Astrocyte (in vitro differentiated cells and primary cell): ENCODE measurements at regions not wholly inside any gene's neighbourhood (a gene's known extent, or its start where the extent isn't known, plus 50 kb on each side); places are given as distances from the start of the nearest gene placed in this dataset.

Experiments used
- DNase-seq: peaks from one replicate; pipeline ENCODE4 v3.0.0-alpha.2; 2010; ENCODE audit warnings: low read depth
- FAIRE-seq: peaks from 2 replicates; lab custom pipeline; 2011; peaks lifted over from hg19 to GRCh38; lab: Jason Lieb, UNC
- H2AFZ ChIP-seq: 2 replicates; pipeline ENCODE4 v1.6.0; 2012; ENCODE audit warnings: low read depth, low read length, inconsistent platforms
- H3K27ac ChIP-seq: 2 replicates; pipeline ENCODE4 v1.5.1; 2011; ENCODE audit warnings: low read depth, low read length, inconsistent platforms
- H3K27me3 ChIP-seq: 2 replicates; pipeline ENCODE4 v1.6.0; 2011; ENCODE audit warnings: low read length, inconsistent platforms; ENCODE audit not compliant: insufficient read depth
- H3K36me3 ChIP-seq: 2 replicates; pipeline ENCODE4 v1.5.1; 2011; ENCODE audit warnings: low read length, inconsistent platforms; ENCODE audit not compliant: insufficient read depth
- H3K4me1 ChIP-seq: 2 replicates; pipeline ENCODE4 v1.5.1; 2011; ENCODE audit warnings: low read length, inconsistent platforms; ENCODE audit not compliant: insufficient read depth
- H3K4me2 ChIP-seq: 2 replicates; pipeline ENCODE4 v1.6.0; 2012; ENCODE audit warnings: low read length, inconsistent platforms
- H3K4me3 ChIP-seq: 2 replicates; pipeline ENCODE4 v1.5.1; 2011; ENCODE audit warnings: low read depth, mild to moderate bottlenecking, low read length, inconsistent platforms; ENCODE audit not compliant: insufficient read depth
- H3K79me2 ChIP-seq: 2 replicates; pipeline ENCODE4 v1.6.0; 2012; ENCODE audit warnings: mild to moderate bottlenecking, low read length, inconsistent platforms; ENCODE audit not compliant: insufficient read depth
- H3K9ac ChIP-seq: 2 replicates; pipeline ENCODE4 v1.6.0; 2012; ENCODE audit warnings: mild to moderate bottlenecking, low read length, inconsistent platforms
- H3K9me3 ChIP-seq: 2 replicates; pipeline ENCODE4 v1.5.1; 2012; ENCODE audit warnings: low read depth, mild to moderate bottlenecking, low read length, inconsistent platforms; ENCODE audit not compliant: insufficient read depth
- H4K20me1 ChIP-seq: 2 replicates; pipeline ENCODE4 v1.6.0; 2012; ENCODE audit warnings: low read length, inconsistent platforms; ENCODE audit not compliant: insufficient read depth
- H3K27ac Mint-ChIP-seq: one replicate; pipeline ENCODE4 v1.8.0; 2021; ENCODE audit warnings: mild to moderate bottlenecking, mixed read lengths; ENCODE audit not compliant: unreplicated experiment
- H3K27me3 Mint-ChIP-seq: one replicate; pipeline ENCODE4 v1.8.0; 2021; ENCODE audit warnings: low read depth, mixed read lengths; ENCODE audit not compliant: unreplicated experiment
- H3K36me3 Mint-ChIP-seq: one replicate; pipeline ENCODE4 v1.8.0; 2021; ENCODE audit warnings: low read depth, mixed read lengths; ENCODE audit not compliant: unreplicated experiment
- H3K4me1 Mint-ChIP-seq: one replicate; pipeline ENCODE4 v1.8.0; 2021; ENCODE audit warnings: low read depth, mixed read lengths; ENCODE audit not compliant: unreplicated experiment
- H3K4me3 Mint-ChIP-seq: one replicate; pipeline ENCODE4 v1.8.0; 2021; ENCODE audit warnings: mild to moderate bottlenecking, moderate library complexity, mixed read lengths; ENCODE audit not compliant: unreplicated experiment
- H3K9me3 Mint-ChIP-seq: one replicate; pipeline ENCODE4 v1.8.0; 2021; ENCODE audit warnings: mild to moderate bottlenecking, mixed read lengths; ENCODE audit not compliant: unreplicated experiment
- EZH2 ChIP-seq: IDR thresholded peaks from 2 replicates; pipeline ENCODE4 v1.6.1; 2012; ENCODE audit warnings: mild to moderate bottlenecking, low read length, inconsistent platforms; ENCODE audit not compliant: insufficient read depth
- TF ChIP-seq, protein P1 (sequence below): IDR thresholded peaks from 2 replicates; pipeline ENCODE4 v1.5.1; 2011; ENCODE audit warnings: low read depth, mild to moderate bottlenecking, inconsistent platforms, low read length, moderate library complexity; ENCODE audit not compliant: insufficient read depth

DNA sequence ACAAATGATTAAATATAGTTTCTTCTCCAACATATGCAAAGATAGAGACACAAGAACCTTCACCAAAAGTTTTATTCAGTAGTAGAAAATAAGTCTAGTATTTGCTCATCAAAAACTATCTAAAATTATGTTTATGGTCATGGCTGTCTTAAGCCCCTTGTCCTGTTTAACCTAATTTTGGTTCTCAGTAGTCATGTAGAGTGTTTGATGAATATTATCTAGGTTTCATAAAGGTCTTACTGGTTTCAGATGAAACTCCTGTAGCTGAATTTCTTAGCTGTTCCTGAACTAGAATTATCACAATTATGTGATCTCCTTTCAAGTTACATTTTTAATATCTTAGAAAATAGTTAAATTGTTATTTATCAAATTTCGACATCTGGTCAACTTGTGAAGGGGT, 228.0 kb upstream of the SPHKAP start:
- Histone ChIP-seq H3K9me3 (no peaks in the 10 kb centered on the region), H3K27me3 (no peaks in the 10 kb centered on the region), H3K27ac (no peak overlapping the region), H3K4me3 (no peak overlapping the region), H3K36me3 (no peaks in the 10 kb centered on the region), H3K4me1 (no peaks in the 10 kb centered on the region), H3K9ac (no peak overlapping the region), H4K20me1 (no peaks in the 10 kb centered on the region), H3K4me2 (no peak overlapping the region), H3K79me2 (no peaks in the 10 kb centered on the region), H2AFZ (no peak overlapping the region)
- Mint-ChIP-seq H3K4me3 (no peak overlapping the region), H3K36me3 (no peaks in the 10 kb centered on the region), H3K4me1 (no peaks in the 10 kb centered on the region), H3K27me3 (no peaks in the 10 kb centered on the region), H3K27ac (no peak overlapping the region), H3K9me3 (no peaks in the 10 kb centered on the region)
- TF ChIP-seq EZH2: no peak
- TF ChIP-seq, protein P1, sequence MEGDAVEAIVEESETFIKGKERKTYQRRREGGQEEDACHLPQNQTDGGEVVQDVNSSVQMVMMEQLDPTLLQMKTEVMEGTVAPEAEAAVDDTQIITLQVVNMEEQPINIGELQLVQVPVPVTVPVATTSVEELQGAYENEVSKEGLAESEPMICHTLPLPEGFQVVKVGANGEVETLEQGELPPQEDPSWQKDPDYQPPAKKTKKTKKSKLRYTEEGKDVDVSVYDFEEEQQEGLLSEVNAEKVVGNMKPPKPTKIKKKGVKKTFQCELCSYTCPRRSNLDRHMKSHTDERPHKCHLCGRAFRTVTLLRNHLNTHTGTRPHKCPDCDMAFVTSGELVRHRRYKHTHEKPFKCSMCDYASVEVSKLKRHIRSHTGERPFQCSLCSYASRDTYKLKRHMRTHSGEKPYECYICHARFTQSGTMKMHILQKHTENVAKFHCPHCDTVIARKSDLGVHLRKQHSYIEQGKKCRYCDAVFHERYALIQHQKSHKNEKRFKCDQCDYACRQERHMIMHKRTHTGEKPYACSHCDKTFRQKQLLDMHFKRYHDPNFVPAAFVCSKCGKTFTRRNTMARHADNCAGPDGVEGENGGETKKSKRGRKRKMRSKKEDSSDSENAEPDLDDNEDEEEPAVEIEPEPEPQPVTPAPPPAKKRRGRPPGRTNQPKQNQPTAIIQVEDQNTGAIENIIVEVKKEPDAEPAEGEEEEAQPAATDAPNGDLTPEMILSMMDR: no peak
- FAIRE-seq (no peak), DNase-seq (no peak)

DNA sequence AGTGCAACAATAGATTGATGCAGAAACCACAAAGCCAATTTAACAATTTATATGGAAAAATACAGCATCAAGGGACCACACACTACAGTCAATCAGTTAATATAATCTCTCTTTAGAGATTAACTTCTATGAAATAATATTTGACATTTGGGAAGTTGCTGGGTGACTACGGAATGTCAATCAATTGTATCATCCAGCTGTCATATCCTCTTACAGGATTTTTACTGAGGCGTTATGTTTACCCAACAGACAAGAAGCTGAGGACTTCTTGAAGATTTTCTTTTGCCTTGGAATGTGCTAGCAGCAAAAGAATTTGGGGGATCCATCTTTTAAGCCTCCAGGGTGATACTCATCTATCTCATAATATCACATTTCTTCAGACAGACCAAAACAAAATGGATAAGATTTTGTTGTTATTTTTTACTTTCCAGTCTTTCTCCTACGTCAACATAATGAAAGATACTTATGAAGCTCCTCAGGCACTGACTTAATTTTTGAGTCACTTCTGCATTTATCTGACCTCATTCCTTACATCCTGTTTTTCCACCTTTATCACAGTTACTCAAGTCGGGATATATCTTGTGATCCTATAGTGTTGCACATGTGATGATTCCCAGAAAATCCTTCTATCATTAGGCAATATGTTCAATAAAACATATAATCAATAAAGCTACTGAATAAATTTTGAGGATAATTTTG, 227.2 kb upstream of the SPHKAP start:
- Histone ChIP-seq H3K4me3 (no peak overlapping the region), H3K27me3 (no peaks in the 10 kb centered on the region), H3K9me3 (no peaks in the 10 kb centered on the region), H4K20me1 (no peaks in the 10 kb centered on the region), H3K9ac (no peak overlapping the region), H3K4me1 (no peaks in the 10 kb centered on the region), H3K79me2 (no peaks in the 10 kb centered on the region), H3K27ac (no peak overlapping the region), H2AFZ (no peak overlapping the region), H3K36me3 (no peaks in the 10 kb centered on the region), H3K4me2 (no peak overlapping the region)
- Mint-ChIP-seq H3K27me3 (no peaks in the 10 kb centered on the region), H3K9me3 (no peaks in the 10 kb centered on the region), H3K4me1 (no peaks in the 10 kb centered on the region), H3K27ac (no peak overlapping the region), H3K36me3 (no peaks in the 10 kb centered on the region), H3K4me3 (no peak overlapping the region)
- TF ChIP-seq EZH2: no peak
- TF ChIP-seq, protein P1: no peak
- FAIRE-seq: no peak
- DNase-seq: no peak

DNA sequence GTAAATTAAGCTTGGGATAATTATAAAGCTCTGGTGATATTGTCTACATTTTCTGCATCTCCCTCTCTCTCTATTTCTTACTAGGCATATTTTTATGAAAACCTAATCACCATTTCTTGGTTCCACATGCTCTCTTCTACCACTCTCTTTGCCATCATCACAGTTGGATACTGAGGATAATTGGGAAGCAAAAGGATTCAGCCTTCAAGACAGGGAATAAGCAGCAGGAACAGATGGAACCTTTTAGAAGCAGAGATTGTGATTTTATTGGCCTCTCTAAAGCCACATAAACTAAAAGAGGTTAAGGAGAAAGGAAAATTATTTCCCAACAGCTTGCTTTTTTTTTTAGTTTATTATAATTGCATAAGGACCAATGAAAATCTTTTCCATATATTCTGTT, 226.3 kb upstream of the SPHKAP start:
- no peaks in the 10 kb centered on the region for H3K9me3 ChIP-seq
- no peaks in the 10 kb centered on the region for H3K79me2 ChIP-seq
- no peaks in the 10 kb centered on the region for H3K4me1 ChIP-seq
- H3K27ac Mint-ChIP-seq: no peak overlapping the region
- no peaks in the 10 kb centered on the region for H3K27me3 Mint-ChIP-seq
- no peak overlapping the region for H3K4me3 ChIP-seq
- H4K20me1 ChIP-seq: no peaks in the 10 kb centered on the region
- no peak overlapping the region for H3K27ac ChIP-seq
- FAIRE-seq (no peak), DNase-seq (no peak)
- H3K36me3 Mint-ChIP-seq: no peaks in the 10 kb centered on the region
- TF ChIP-seq EZH2: no peak
- TF ChIP-seq, protein P1: no peak
- H3K36me3 ChIP-seq: no peaks in the 10 kb centered on the region
- no peak overlapping the region for H3K4me3 Mint-ChIP-seq
- H3K4me1 Mint-ChIP-seq: no peaks in the 10 kb centered on the region
- no peak overlapping the region for H2AFZ ChIP-seq
- H3K9me3 Mint-ChIP-seq: no peaks in the 10 kb centered on the region
- no peak overlapping the region for H3K4me2 ChIP-seq
- no peaks in the 10 kb centered on the region for H3K27me3 ChIP-seq
- no peak overlapping the region for H3K9ac ChIP-seq
